DOHH2 (cell line): ENCODE measurements at regions not wholly inside any gene's neighbourhood (a gene's known extent, or its start where the extent isn't known, plus 50 kb on each side); places are given as distances from the start of the nearest gene placed in this dataset.

ENCODE experiments used
- CTCF ChIP-seq: fragments of 200-600 bp; sonication (generic); IDR thresholded peaks from one replicate; pipeline ENCODE4 v1.5.1; 2014; ENCODE audit warnings: antibody characterized with exemption, mild to moderate bottlenecking, low read depth, low read length; ENCODE audit not compliant: poor library complexity, severe bottlenecking
- EZH2phosphoT487 ChIP-seq: fragments of 200-600 bp; sonication (generic); IDR thresholded peaks from 2 replicates; pipeline ENCODE4 v1.6.1; 2017; ENCODE audit warnings: borderline replicate concordance, mild to moderate bottlenecking, antibody characterized with exemption, low read length, moderate library complexity, mixed read lengths

GRCh38 chr18:43350176-43350575 lies 72.9 kb upstream of the SYT4 start:
- TF ChIP-seq CTCF (no peak), EZH2phosphoT487 (no peak)
